ENCODE measurements at regions not wholly inside any gene's neighbourhood (a gene's known extent, or its start where the extent isn't known, plus 50 kb on each side); places are given as distances from the start of the nearest gene placed in this dataset.

- TF ChIP-seq EZH2 (IDR thresholded peaks at IDR 0.05; ENCODE audit: borderline replicate concordance, low read length) = no peak
- TF ChIP-seq, protein P1, sequence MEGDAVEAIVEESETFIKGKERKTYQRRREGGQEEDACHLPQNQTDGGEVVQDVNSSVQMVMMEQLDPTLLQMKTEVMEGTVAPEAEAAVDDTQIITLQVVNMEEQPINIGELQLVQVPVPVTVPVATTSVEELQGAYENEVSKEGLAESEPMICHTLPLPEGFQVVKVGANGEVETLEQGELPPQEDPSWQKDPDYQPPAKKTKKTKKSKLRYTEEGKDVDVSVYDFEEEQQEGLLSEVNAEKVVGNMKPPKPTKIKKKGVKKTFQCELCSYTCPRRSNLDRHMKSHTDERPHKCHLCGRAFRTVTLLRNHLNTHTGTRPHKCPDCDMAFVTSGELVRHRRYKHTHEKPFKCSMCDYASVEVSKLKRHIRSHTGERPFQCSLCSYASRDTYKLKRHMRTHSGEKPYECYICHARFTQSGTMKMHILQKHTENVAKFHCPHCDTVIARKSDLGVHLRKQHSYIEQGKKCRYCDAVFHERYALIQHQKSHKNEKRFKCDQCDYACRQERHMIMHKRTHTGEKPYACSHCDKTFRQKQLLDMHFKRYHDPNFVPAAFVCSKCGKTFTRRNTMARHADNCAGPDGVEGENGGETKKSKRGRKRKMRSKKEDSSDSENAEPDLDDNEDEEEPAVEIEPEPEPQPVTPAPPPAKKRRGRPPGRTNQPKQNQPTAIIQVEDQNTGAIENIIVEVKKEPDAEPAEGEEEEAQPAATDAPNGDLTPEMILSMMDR (IDR thresholded peaks at IDR 0.05; ENCODE audit: low read length) = no peak
- peaks cover 60% of the 10 kb centered on the region for H3K4me1 ChIP-seq (ENCODE audit: insufficient read depth, low read length, severe bottlenecking)
- H3K9me2 ChIP-seq (ENCODE audit: low read depth, low read length) = no peaks in the 10 kb centered on the region
- H3F3A ChIP-seq (ENCODE audit: insufficient read depth, low read length) = peaks cover 4% of the 10 kb centered on the region; the same call in 1 of the 2 replicates
- no peak overlapping the region for H2AFZ ChIP-seq (ENCODE audit: low read length)
- H3K36me3 ChIP-seq (ENCODE audit: insufficient read depth, low read length) = no peaks in the 10 kb centered on the region
- peak overlapping the region; percentile 98 for H3K27ac ChIP-seq (ENCODE audit: low read depth, low read length, poor library complexity, severe bottlenecking)
- H4K20me1 ChIP-seq (ENCODE audit: insufficient read depth, low read length) = no peaks in the 10 kb centered on the region
- peak overlapping the region; percentile 46 for H3K4me3 ChIP-seq (ENCODE audit: low read depth, low read length, poor library complexity, severe bottlenecking)
- H3K27me3 ChIP-seq (ENCODE audit: insufficient read depth, low read length) = no peaks in the 10 kb centered on the region
- H3K79me2 ChIP-seq (ENCODE audit: insufficient read depth, low read length) = no peaks in the 10 kb centered on the region
- peak overlapping the region; percentile 74 for H3K4me2 ChIP-seq (ENCODE audit: low read length)
- H3K9me3 ChIP-seq (ENCODE audit: low read length) = no peaks in the 10 kb centered on the region
- H3K9ac ChIP-seq (ENCODE audit: low read length) = peak overlapping the region; percentile 66
Measured at GRCh38 chr15:69880571-69881301, 217.0 kb downstream of the TLE3 start.

DNA sequence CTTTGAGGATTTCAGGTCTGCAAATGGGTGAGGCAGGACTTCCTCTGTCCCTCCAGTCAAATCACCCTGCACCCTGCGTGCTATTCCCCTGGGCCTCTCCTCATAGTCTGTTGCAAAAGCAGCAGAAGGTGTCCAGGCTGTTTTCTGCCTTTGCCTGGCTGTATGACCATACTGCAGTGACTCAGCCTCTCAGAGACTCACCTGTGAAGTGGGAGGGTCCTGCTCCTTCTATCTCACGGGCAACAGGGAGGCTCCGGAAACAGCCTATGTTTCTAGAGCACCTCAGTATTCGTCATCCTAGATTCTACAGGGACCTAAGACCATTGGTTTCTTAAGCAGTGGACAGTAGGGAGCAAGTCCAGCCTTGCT is 216.4 kb downstream of the TLE3 start:
- Histone ChIP-seq H4K20me1 (ENCODE audit: insufficient read depth, low read length) (no peaks in the 10 kb centered on the region), H3K79me2 (ENCODE audit: insufficient read depth, low read length) (no peaks in the 10 kb centered on the region), H3K36me3 (ENCODE audit: insufficient read depth, low read length) (no peaks in the 10 kb centered on the region), H3K9me2 (ENCODE audit: low read depth, low read length) (no peaks in the 10 kb centered on the region), H3K27me3 (ENCODE audit: insufficient read depth, low read length) (no peaks in the 10 kb centered on the region), H3K9ac (ENCODE audit: low read length) (peak overlapping the region; percentile 66), H3F3A (ENCODE audit: insufficient read depth, low read length) (peaks cover 4% of the 10 kb centered on the region; the same call in 1 of the 2 replicates), H2AFZ (ENCODE audit: low read length) (no peak overlapping the region), H3K4me1 (ENCODE audit: insufficient read depth, low read length, severe bottlenecking) (peaks cover 60% of the 10 kb centered on the region), H3K4me3 (ENCODE audit: low read depth, low read length, poor library complexity, severe bottlenecking) (peak overlapping the region; percentile 46), H3K27ac (ENCODE audit: low read depth, low read length, poor library complexity, severe bottlenecking) (peak overlapping the region; percentile 98), H3K9me3 (ENCODE audit: low read length) (no peaks in the 10 kb centered on the region), H3K4me2 (ENCODE audit: low read length) (peak overlapping the region; percentile 74)
- TF ChIP-seq, protein P1 (IDR thresholded peaks at IDR 0.05; ENCODE audit: low read length) = no peak
- TF ChIP-seq EZH2 (IDR thresholded peaks at IDR 0.05; ENCODE audit: borderline replicate concordance, low read length) = no peak

DNA sequence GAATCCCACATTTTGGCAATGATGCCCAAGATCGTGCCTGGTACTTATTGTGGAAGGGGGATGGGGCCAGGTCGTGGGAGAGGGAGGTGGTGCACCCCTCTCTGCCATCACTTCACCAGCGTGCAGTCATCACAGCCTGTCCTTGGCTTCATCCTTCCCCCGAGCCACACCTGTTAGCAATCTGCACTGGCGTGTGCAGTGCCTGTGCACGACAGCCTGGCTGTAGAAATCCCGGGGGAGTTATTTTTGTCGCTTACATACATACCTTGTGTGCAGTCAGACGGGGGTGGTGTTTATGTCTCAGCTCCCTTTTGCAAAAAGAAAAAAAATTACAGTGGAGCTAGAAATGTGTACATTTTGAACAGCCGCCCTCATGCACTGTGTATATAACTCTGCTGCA is 216.0 kb downstream of the TLE3 start:
- Histone ChIP-seq H2AFZ (ENCODE audit: low read length) (no peak overlapping the region), H3K4me3 (ENCODE audit: low read depth, low read length, poor library complexity, severe bottlenecking) (peak overlapping the region; percentile 46), H3K27me3 (ENCODE audit: insufficient read depth, low read length) (no peaks in the 10 kb centered on the region), H3K4me1 (ENCODE audit: insufficient read depth, low read length, severe bottlenecking) (peaks cover 60% of the 10 kb centered on the region), H3K9me2 (ENCODE audit: low read depth, low read length) (no peaks in the 10 kb centered on the region), H3K9me3 (ENCODE audit: low read length) (no peaks in the 10 kb centered on the region), H4K20me1 (ENCODE audit: insufficient read depth, low read length) (no peaks in the 10 kb centered on the region), H3F3A (ENCODE audit: insufficient read depth, low read length) (peaks cover 4% of the 10 kb centered on the region; the same call in 1 of the 2 replicates), H3K9ac (ENCODE audit: low read length) (peak overlapping the region; percentile 74), H3K79me2 (ENCODE audit: insufficient read depth, low read length) (no peaks in the 10 kb centered on the region), H3K4me2 (ENCODE audit: low read length) (peak overlapping the region; percentile 74), H3K36me3 (ENCODE audit: insufficient read depth, low read length) (no peaks in the 10 kb centered on the region), H3K27ac (ENCODE audit: low read depth, low read length, poor library complexity, severe bottlenecking) (peak overlapping the region; percentile 98)
- no peak for TF ChIP-seq EZH2 (IDR thresholded peaks at IDR 0.05; ENCODE audit: borderline replicate concordance, low read length)
- TF ChIP-seq, protein P1 (IDR thresholded peaks at IDR 0.05; ENCODE audit: low read length) = no peak
